ENCODE measurements at regions not wholly inside any gene's neighbourhood (a gene's known extent, or its start where the extent isn't known, plus 50 kb on each side); places are given as distances from the start of the nearest gene placed in this dataset.

DNA sequence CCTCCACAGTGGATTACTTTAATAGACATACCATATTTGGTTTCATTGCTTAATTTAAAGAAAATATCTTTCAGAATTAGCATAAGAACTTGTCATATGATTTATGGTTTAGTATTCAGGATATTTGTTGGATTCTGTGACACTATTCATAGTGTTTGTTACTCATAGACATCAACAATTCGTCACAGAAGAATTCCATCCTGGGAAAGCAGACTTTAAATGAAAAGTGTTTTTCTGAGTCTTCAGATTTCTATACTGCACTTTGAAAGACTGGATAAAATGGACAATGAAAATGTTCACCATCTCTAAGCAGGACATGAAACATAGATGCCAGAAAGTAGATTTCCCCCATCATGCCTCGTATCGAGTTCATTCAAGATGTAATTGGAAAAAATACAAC, 435.6 kb upstream of the ONECUT1 start:
- Histone ChIP-seq H3K4me3 (ENCODE audit: low read depth, low read length) (no peak overlapping the region), H3K9me3 (ENCODE audit: control insufficient read depth, insufficient read depth, low read length) (peaks cover 9% of the 10 kb centered on the region), H3K27me3 (ENCODE audit: control insufficient read depth, insufficient read depth, low read length) (no peaks in the 10 kb centered on the region), H3K27ac (ENCODE audit: low read depth, low read length) (no peak overlapping the region)
- POLR2A ChIA-PET, result no interaction called here
- DNase-seq (ENCODE audit: low read depth, low spot score), result no peak
- CTCF ChIA-PET, result no interaction called here
- TF ChIP-seq, protein P1, sequence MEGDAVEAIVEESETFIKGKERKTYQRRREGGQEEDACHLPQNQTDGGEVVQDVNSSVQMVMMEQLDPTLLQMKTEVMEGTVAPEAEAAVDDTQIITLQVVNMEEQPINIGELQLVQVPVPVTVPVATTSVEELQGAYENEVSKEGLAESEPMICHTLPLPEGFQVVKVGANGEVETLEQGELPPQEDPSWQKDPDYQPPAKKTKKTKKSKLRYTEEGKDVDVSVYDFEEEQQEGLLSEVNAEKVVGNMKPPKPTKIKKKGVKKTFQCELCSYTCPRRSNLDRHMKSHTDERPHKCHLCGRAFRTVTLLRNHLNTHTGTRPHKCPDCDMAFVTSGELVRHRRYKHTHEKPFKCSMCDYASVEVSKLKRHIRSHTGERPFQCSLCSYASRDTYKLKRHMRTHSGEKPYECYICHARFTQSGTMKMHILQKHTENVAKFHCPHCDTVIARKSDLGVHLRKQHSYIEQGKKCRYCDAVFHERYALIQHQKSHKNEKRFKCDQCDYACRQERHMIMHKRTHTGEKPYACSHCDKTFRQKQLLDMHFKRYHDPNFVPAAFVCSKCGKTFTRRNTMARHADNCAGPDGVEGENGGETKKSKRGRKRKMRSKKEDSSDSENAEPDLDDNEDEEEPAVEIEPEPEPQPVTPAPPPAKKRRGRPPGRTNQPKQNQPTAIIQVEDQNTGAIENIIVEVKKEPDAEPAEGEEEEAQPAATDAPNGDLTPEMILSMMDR (IDR thresholded peaks at IDR 0.05; ENCODE audit: low read depth, low read length), result no peak

DNA sequence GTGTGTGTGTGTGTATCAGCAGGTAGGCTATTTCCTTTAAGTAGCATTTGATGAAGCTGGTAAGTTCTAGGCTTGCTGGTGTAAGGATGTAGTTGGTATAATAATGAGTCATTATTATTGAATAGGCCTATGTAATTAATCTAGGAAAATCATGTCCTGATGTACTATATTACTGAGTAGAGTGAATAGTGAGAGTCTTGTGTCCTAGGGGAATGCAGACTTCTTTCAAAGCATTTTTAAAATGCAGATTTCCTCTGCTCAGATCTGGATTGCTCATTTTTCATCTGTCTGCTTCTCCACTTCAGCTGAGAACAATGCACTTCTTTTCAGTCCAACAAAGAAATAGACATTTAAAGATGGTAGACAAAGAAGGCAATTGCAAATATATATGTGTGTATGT, 434.2 kb upstream of the ONECUT1 start:
- TF ChIP-seq, protein P1 (IDR thresholded peaks at IDR 0.05; ENCODE audit: low read depth, low read length), result no peak
- no peak for DNase-seq (ENCODE audit: low read depth, low spot score)
- Histone ChIP-seq H3K4me3 (ENCODE audit: low read depth, low read length) (no peak overlapping the region), H3K9me3 (ENCODE audit: control insufficient read depth, insufficient read depth, low read length) (peaks cover 10% of the 10 kb centered on the region), H3K27ac (ENCODE audit: low read depth, low read length) (no peak overlapping the region), H3K27me3 (ENCODE audit: control insufficient read depth, insufficient read depth, low read length) (no peaks in the 10 kb centered on the region)
- ChIA-PET POLR2A (no interaction called here), CTCF (no interaction called here)

DNA sequence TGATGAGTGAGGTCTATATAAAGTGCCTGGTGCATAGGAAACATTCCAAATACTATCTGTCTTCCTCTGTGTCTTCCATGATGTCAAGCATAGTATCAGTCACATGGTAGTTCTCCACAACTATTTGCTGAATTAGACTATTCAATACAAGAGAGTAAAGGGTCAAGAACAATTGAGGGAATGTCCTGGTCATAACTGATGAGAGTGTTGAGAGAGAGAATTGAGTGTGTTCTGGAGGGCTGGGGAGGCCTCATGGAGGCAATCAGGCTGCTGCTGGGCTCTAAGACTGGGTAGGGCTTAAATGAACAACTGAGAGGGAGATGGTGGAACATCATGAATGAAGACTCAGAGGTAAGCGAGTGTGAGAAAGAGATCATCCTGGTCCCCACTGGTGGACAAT, 433.7 kb upstream of the ONECUT1 start:
- no peak for DNase-seq (ENCODE audit: low read depth, low spot score)
- no peak overlapping the region for H3K27ac ChIP-seq (ENCODE audit: low read depth, low read length)
- H3K27me3 ChIP-seq (ENCODE audit: control insufficient read depth, insufficient read depth, low read length), result no peaks in the 10 kb centered on the region
- TF ChIP-seq, protein P1 (IDR thresholded peaks at IDR 0.05; ENCODE audit: low read depth, low read length), result no peak
- H3K9me3 ChIP-seq (ENCODE audit: control insufficient read depth, insufficient read depth, low read length), result peaks cover 10% of the 10 kb centered on the region
- POLR2A ChIA-PET, result no interaction called here
- CTCF ChIA-PET, result no interaction called here
- no peak overlapping the region for H3K4me3 ChIP-seq (ENCODE audit: low read depth, low read length)

DNA sequence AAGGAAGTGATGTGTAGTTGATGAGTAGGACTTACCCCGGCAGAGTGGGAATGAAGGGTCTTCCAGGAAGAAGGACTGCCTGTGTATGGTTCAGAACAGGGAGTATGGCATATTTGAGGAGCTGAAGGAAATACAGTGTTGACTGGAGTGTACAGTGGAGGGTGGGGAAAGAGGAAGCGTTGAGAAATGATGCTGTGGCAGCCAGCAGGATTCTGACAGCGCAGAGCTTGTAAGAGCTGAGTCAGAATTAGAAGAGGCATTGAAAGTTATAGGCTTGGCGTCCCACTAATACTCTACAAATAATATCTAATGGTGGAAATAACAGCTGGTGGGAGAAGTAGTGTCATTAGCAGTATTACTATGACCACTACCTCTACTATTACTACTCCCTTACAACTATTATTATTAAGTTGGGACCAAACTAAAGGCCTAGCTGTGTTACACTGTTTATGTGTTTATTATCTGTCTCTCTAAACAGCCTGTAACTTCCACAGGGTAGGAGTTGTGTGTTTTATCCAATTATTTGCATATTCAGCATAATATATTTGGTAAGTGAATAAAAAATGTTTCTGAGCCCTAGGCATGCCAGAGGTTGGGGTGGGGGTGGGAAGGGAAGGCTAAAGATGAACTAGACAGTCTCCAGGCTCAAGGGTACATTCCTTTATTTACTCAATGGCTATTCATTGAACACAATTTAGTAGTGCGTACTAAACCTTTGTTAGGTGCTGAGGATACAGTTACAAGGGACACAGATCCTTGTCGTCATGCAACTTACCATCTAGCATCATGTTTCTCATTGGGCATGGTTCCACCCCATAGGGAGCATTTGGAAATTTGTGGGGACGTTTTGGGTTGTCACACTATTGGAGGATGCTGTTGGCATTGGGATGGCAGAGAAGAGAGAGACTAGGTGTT, 428.8 kb upstream of the ONECUT1 start:
- Histone ChIP-seq H3K27me3 (ENCODE audit: control insufficient read depth, insufficient read depth, low read length) (no peaks in the 10 kb centered on the region), H3K9me3 (ENCODE audit: control insufficient read depth, insufficient read depth, low read length) (peaks cover 10% of the 10 kb centered on the region), H3K27ac (ENCODE audit: low read depth, low read length) (no peak overlapping the region), H3K4me3 (ENCODE audit: low read depth, low read length) (no peak overlapping the region)
- ChIA-PET CTCF (no interaction called here), POLR2A (no interaction called here)
- TF ChIP-seq, protein P1 (IDR thresholded peaks at IDR 0.05; ENCODE audit: low read depth, low read length), result no peak
- DNase-seq (ENCODE audit: low read depth, low spot score), result no peak

DNA sequence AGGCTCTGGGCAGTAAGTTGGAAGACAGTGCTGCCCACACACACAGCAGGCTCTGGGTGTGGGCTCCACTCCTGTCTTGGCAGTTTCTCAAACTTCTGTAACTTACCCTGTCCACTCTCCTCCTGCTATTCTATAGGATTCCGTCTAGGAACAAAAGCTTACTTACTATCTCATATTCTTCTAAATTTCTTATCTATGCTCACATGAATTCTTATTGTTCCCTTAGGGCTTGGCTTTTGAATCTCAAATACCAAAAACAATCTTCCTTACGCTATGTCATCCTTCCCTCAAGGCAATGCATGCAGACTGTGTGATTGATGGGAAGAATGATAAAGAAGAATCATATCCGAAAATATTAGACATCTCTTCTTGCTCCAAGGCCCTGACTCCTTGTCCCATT, 425.9 kb upstream of the ONECUT1 start:
- no peaks in the 10 kb centered on the region for H3K27me3 ChIP-seq (ENCODE audit: control insufficient read depth, insufficient read depth, low read length)
- H3K27ac ChIP-seq (ENCODE audit: low read depth, low read length), result no peak overlapping the region
- peaks cover 3% of the 10 kb centered on the region for H3K9me3 ChIP-seq (ENCODE audit: control insufficient read depth, insufficient read depth, low read length)
- ChIA-PET CTCF (no interaction called here), POLR2A (no interaction called here)
- TF ChIP-seq, protein P1 (IDR thresholded peaks at IDR 0.05; ENCODE audit: low read depth, low read length), result no peak
- no peak overlapping the region for H3K4me3 ChIP-seq (ENCODE audit: low read depth, low read length)
- DNase-seq (ENCODE audit: low read depth, low spot score), result no peak
